ENCODE measurements at regions not wholly inside any gene's neighbourhood (a gene's known extent, or its start where the extent isn't known, plus 50 kb on each side); places are given as distances from the start of the nearest gene placed in this dataset.

DNA sequence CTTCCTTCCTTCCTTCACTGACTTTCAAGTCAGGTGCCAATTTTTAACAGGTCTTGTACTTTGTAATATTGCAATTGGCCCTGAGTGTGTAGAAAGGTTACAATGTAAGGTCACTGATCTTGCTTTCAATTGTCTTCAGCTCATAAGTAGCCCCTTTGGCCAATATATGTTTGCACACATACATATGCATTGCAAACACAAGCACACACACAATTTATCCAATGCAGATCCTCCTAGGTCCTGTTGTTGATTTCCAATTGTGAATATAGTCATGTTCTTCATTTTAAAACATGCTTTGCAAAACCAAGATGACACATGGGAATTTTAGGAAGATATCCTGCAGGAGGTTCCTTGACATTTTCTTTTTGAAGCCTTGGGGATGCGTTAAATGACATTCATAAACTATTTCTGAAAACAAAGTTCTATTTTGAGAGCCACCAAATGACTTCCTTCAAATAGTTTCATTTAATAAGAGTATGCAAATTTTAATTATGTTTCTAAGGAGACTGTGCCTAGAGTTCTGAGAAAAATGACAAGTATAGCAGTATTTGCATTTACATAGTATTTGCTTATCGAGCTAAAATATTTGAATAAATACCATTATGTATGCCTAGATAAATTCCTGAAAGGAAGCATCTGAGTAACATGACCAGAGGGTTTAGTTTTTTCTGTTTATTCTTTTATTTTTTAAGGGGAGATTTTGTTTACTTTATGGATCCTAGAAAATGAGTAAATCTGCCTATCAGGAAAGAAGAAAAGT is 117.1 kb upstream of the TMEFF2 start:
- no peak overlapping the region for H3K9ac ChIP-seq (ENCODE audit: low read length in 3 of 3)
- DNase-seq: no peak
- FAIRE-seq: no peak

DNA sequence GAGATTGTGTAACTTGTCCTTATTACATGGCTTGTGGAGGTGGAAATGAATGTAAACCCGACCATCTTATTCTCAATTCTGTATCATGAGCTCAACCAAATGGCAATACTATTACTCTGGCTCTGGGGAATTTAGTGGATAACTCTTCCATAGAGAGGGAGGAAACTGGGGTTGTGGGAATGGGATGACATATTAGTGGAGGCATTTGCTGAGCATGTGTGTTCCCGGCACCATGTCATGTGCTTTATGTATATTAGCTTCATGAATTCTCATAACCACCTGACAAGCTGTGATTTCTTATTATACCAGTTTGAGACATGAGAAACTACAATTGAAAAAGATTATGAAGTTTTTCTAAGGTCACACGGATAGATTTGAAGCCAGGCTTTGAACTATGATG is 112.8 kb upstream of the TMEFF2 start:
- FAIRE-seq (no peak), DNase-seq (no peak)
- intact Hi-C loops (cut with DNase I): no loop called here

More for the DNA sequence above, 117.1 kb upstream of the TMEFF2 start:
- no peaks in the 10 kb centered on the region for H3K36me3 ChIP-seq (ENCODE audit: control insufficient read depth in 2 of 3, insufficient read depth in 3 of 3, low read length in 3 of 3)
- no peaks in the 10 kb centered on the region for H3K9me3 ChIP-seq (ENCODE audit: control insufficient read depth in 2 of 3, insufficient read depth in 1 of 3, low read length in 3 of 3)
- H3K4me3 ChIP-seq (ENCODE audit: low read length in 3 of 3): no peak overlapping the region
- no peaks in the 10 kb centered on the region for H3K4me1 ChIP-seq (ENCODE audit: control insufficient read depth in 2 of 3, insufficient read depth in 2 of 3, low read depth in 1 of 3, low read length in 3 of 3)
- intact Hi-C loops (cut with DNase I): no loop called here
- TF ChIP-seq, protein P1, sequence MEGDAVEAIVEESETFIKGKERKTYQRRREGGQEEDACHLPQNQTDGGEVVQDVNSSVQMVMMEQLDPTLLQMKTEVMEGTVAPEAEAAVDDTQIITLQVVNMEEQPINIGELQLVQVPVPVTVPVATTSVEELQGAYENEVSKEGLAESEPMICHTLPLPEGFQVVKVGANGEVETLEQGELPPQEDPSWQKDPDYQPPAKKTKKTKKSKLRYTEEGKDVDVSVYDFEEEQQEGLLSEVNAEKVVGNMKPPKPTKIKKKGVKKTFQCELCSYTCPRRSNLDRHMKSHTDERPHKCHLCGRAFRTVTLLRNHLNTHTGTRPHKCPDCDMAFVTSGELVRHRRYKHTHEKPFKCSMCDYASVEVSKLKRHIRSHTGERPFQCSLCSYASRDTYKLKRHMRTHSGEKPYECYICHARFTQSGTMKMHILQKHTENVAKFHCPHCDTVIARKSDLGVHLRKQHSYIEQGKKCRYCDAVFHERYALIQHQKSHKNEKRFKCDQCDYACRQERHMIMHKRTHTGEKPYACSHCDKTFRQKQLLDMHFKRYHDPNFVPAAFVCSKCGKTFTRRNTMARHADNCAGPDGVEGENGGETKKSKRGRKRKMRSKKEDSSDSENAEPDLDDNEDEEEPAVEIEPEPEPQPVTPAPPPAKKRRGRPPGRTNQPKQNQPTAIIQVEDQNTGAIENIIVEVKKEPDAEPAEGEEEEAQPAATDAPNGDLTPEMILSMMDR (IDR thresholded peaks at IDR 0.05; ENCODE audit: borderline replicate concordance, extremely low read depth, insufficient read depth): no peak
- no peak overlapping the region for H3K27ac ChIP-seq (ENCODE audit: low read depth in 2 of 2, low read length in 2 of 2)
- no peaks in the 10 kb centered on the region for H3K27me3 ChIP-seq (ENCODE audit: control insufficient read depth, insufficient read depth, low read length)

DNA sequence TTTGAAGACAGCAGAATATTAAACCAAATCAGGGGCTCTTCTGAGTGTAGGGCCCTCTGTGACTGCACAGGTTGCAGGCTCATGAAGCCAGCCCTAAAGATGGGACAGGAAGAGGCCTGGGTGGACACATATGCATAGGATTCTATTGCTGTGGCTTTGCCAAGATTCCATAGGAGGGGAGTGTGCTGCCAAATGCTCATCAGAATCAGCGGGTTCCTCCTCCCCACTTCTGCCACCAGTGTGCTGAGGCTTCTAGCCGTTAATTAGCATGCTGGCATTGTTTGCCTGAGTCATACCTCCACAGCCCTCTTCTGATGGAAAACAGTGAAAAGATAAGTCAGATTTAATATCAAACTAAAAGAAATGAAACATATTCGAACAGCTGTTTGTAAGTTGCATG is 103.9 kb upstream of the TMEFF2 start:
- Histone ChIP-seq H3K9me3 (ENCODE audit: control insufficient read depth in 2 of 3, insufficient read depth in 1 of 3, low read length in 3 of 3) (no peaks in the 10 kb centered on the region), H3K4me3 (ENCODE audit: low read length in 3 of 3) (no peak overlapping the region), H3K9ac (ENCODE audit: low read length in 3 of 3) (no peak overlapping the region), H3K27me3 (ENCODE audit: control insufficient read depth, insufficient read depth, low read length) (no peaks in the 10 kb centered on the region), H3K36me3 (ENCODE audit: control insufficient read depth in 2 of 3, insufficient read depth in 3 of 3, low read length in 3 of 3) (no peaks in the 10 kb centered on the region), H3K4me1 (ENCODE audit: control insufficient read depth in 2 of 3, insufficient read depth in 2 of 3, low read depth in 1 of 3, low read length in 3 of 3) (no peaks in the 10 kb centered on the region), H3K27ac (ENCODE audit: low read depth in 2 of 2, low read length in 2 of 2) (no peak overlapping the region)
- TF ChIP-seq, protein P1 (IDR thresholded peaks at IDR 0.05; ENCODE audit: borderline replicate concordance, extremely low read depth, insufficient read depth): no peak
- DNase-seq (no peak), FAIRE-seq (no peak)
- intact Hi-C loops (cut with DNase I): no loop called here

More for the DNA sequence above, 112.8 kb upstream of the TMEFF2 start:
- H3K27me3 ChIP-seq (ENCODE audit: control insufficient read depth, insufficient read depth, low read length): no peaks in the 10 kb centered on the region
- H3K4me1 ChIP-seq (ENCODE audit: control insufficient read depth in 2 of 3, insufficient read depth in 2 of 3, low read depth in 1 of 3, low read length in 3 of 3): no peaks in the 10 kb centered on the region
- no peak overlapping the region for H3K27ac ChIP-seq (ENCODE audit: low read depth in 2 of 2, low read length in 2 of 2)
- TF ChIP-seq, protein P1 (IDR thresholded peaks at IDR 0.05; ENCODE audit: borderline replicate concordance, extremely low read depth, insufficient read depth): no peak
- no peaks in the 10 kb centered on the region for H3K36me3 ChIP-seq (ENCODE audit: control insufficient read depth in 2 of 3, insufficient read depth in 3 of 3, low read length in 3 of 3)
- no peak overlapping the region for H3K9ac ChIP-seq (ENCODE audit: low read length in 3 of 3)
- H3K4me3 ChIP-seq (ENCODE audit: low read length in 3 of 3): no peak overlapping the region
- no peaks in the 10 kb centered on the region for H3K9me3 ChIP-seq (ENCODE audit: control insufficient read depth in 2 of 3, insufficient read depth in 1 of 3, low read length in 3 of 3)
